Muscle of back (tissue), 3 donors: ENCODE measurements at regions not wholly inside any gene's neighbourhood (a gene's known extent, or its start where the extent isn't known, plus 50 kb on each side); places are given as distances from the start of the nearest gene placed in this dataset.

Experiments
- DNase-seq, 3 donors: peaks; one replicate each; pipeline versions ENCODE4 v3.0.0 to v3.0.0-alpha.2; 2013

DNA sequence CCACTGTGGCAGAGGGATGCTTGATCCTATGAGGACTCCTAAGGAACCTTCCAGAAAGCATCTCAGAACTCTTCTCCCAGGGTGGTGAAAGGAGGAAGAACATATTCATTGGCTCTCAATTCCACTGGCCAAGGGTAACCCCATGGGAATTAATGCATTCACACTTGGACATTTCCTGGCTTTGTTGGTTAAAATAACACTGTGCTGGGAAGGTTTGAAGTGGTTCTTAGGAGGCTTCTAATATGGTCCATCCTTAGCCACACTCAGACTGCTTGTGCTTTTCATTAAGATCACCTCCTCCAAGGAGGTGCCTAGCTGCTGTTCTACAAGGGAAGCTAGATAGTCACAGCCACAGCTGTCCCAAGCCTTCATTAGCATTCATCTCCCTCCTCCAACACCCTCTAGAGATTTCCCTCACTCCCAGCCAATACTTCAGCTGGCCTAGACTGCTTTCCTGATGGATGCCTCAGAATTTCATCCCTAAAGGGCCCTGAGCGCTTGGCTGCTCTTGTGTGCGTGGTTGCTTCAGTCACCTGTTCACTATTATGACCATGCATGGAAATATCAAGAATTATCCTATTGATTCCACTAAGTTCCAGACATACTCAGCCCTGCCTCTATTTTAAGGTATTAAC is 544.4 kb downstream of the PLPP3 start:
- DNase-seq, result no peak

- DNase-seq, result no peak
Measured at GRCh38 chr1:56034222-56034621, 545.1 kb downstream of the PLPP3 start.

GRCh38 chr1:56033321-56034037 is 545.9 kb downstream of the PLPP3 start:
- peak in 1 of 3 donors; percentile 13 for DNase-seq

DNA sequence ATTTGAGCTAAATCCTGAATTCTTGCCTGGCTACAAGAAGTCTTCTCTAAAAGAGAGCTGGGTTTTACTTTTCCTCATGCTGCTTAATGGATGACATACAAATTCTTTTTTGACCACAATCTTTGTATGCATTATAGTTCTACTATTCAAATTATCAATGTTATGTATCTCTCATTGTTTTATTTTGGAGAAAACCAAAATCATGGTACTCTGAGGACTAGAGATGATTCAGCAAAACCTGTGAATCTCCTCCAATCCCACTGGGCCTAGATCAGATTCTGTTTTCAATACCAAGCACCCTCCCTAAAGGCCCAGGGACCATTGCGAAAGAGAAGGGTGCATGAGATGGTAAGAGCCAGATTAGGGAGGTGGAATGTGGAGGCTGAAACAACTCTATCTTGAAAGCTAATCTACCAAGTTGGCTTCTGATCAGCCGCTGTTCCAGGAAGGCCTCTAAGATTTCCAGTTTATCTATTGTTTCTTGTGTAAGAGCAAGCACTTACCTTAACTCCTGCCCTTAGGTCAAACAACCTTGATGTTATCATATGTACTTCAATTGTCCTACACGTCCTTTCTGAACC is 547.2 kb downstream of the PLPP3 start:
- DNase-seq, result no peak

- no peak for DNase-seq
Measured at GRCh38 chr1:56031001-56031400, 548.4 kb downstream of the PLPP3 start.

- DNase-seq, result peak in 1 of 3 donors; percentile 18
Measured at GRCh38 chr1:56029319-56030003, 549.9 kb downstream of the PLPP3 start.

GRCh38 chr1:56028911-56029310 is 550.5 kb downstream of the PLPP3 start:
- no peak for DNase-seq

DNA sequence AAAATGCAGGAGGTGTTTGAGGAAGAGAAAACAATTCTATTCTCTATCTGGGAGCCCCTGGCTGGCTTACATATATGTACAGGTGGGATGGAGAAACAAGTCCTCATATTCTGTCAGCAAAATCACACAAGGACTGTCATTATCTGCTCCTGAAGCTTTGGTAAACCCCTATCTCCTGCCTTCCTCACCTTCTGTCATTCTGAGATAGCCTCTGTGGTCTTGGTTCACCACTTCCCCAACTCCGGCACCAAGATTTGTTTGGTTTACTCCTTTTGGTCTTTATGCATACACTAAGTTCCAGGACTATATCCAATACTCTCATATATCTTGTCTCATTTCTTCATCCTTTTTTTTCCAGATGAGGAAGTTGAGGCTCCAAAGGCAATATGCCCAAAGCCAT is 551.1 kb downstream of the PLPP3 start:
- DNase-seq, result no peak

DNA sequence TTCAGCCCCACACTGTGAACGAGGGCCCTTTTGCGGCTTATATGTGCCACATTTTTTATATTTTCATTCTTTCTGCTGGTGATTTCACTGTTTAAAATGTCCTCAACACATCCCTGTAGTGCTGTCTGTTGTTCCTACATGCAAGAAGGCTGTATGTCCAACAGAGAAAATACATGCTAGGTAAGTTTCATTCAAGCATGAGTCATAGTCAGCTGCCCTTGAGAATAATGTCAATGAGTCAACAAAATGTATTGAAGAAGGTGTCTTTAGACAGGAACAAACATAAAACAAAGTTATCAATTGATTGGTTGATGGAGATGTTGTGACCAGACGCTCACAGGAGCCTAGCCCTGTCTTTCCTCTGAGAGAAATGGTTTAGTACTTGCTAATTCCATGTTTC is 553.4 kb downstream of the PLPP3 start:
- DNase-seq, result no peak

DNA sequence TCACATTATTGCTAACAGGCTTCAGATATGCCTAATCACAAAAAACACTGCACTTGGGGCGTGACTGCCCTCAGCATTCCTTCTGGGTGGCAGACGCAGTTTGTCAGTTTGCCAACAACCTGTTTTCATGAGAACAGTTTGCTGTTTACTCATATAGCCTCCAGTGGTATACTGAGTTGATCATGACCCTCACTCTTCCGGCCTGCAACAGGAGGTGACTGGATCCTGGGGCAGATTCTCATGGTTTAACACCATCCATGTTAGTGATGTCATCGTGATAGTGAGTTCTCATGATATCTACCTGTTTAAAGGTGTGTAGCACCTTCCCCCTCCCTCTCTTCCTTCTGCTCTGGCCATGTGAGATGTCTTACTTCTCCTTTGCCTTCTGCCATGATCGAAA is 555.2 kb downstream of the PLPP3 start:
- DNase-seq, result no peak

DNA sequence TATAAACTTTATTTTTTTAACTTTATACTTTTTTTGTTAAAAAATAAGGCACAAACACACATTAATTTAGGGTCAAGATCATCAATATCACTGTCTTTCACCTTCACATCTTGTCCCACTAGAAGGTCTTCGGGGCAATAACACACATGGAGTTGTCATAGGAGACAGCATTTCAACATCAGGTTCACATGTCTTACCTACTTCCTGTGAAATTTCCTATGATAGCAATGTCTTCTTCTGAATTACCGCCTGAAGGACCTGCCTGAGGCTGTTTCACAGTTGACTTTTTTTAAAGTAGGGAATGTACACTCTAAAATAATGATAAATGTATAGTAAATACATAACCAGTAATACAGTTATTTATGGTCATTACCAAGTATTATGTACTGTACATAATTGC is 559.4 kb downstream of the PLPP3 start:
- DNase-seq, result no peak

DNA sequence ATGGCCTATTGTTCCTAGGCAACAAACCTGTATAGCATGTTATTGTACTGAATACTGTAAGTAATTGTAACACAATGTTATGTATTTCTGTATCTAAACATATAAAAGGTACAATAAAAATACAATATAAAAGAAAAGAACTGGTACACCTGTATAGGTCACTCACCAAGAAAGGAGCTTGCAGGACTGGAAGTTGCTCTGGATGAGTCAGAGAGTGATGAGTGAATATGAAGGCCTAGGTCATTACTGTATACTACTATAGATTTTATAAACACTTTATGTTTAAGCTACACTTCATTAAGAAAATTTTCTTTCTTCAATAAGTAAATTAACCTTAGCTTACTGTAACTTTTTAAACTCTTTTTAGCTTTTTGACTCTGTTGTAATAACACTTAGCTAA is 559.9 kb downstream of the PLPP3 start:
- no peak for DNase-seq

DNA sequence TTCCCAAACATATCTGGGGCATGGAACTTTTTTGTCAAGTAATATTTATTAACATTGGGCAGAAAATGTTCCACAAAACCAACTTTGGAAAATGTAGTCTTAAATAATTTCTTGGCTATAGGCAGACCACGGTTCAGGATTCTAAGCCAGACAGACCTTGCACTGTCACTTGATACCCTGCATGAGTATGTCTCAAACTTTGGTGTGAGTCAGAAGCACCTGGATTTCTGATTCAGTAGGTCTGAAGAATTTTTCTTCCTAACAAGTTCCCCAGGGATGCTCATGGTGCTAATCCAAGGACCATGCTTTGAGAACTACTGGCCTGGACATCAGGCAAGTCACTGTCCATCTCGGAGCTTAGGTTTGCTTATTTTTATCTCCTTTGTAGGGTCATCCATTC is 562.0 kb downstream of the PLPP3 start:
- DNase-seq, result peak in 1 of 3 donors; percentile 39

DNA sequence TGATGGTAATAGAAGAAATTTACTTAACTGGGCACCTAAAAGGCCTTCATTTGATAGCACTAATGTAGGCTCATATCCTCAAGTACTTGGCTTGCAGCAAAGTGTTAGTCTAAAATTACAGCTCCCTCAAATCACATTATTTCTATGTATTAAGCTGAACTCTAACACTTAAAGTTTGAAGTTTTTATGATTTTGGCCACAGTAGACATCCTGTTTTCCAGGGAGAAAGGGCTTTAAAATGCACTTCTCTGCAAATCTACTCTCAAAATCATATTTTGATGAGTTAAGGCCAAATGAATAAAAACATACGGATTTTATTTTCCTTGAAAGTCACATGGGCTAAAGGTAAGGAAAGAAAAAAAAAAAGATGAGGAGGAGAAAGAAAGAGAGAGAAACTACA is 575.5 kb downstream of the PLPP3 start:
- DNase-seq, result peak in 1 of 3 donors; percentile 27

DNA sequence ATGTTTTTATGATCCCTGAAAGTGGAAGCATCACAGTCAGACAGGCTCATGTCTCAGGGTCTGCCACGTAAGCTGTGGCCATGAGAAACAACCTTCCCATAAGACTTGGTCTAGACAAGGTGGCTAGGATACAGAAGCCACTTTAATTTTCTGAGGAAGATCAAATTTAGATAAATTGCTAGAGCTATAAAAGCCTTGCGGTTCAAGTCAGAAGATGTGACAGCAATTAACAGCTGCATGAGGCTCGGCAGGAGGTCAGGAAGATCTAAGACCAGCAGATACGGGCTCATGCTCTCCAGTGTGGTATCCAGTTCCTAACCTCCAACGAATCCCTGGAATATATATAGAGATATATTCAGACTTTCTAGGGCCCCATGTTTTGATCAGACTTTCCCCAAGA is 577.1 kb downstream of the PLPP3 start:
- no peak for DNase-seq

GRCh38 chr1:56000424-56000823 is 578.9 kb downstream of the PLPP3 start:
- no peak for DNase-seq

DNA sequence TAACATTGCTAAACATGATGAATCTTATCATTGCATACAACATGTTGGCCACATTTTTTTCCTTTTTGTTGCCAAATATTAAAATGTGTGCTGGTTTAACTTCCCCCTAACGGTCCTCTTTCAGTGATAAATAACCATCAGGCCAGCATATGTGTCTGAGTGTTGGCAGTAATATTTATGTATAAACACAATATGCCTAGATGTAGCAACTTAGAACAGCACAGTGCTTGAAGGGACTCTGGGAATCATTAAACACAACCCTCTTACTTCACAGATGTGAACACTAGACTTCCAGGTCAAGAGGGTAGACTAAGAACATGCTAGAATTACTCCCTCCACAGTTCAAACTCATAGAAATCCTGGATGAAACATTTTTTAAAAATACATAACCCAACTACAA is 581.8 kb downstream of the PLPP3 start:
- DNase-seq, result peak in 1 of 3 donors; percentile 73

- peak in 2 of 3 donors; percentile 48 to 56 for DNase-seq
Measured at GRCh38 chr1:55993646-55994318, 585.6 kb downstream of the PLPP3 start.

- no peak for DNase-seq
Measured at GRCh38 chr1:55990007-55990406, 589.4 kb downstream of the PLPP3 start.

DNA sequence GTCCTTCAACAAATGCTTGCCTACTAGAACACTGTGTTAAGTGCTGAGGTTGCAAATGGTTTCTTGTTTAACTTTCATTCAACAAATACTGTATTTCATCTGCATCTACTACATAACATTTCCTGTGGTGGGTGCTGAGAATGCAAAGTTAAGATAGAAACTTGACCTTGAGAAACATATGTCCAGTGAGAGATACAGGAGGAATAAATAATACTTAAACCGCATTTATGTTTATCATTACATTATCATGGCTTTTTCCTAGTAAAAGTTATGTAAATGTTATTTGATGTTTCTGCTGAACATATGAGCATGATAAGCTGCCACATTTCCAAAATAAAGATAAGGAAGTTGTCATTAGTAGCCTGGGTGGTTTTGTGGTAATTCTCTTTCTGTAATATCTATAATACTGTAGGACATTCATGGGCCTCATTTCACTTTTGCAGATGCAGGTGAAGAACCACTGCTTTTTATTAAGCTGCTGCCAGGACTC is 590.4 kb downstream of the PLPP3 start:
- DNase-seq, result no peak

GRCh38 chr1:55987491-55988249 is 591.7 kb downstream of the PLPP3 start:
- peak; percentile 39 to 86 (median 71) for DNase-seq
